ENCODE measurements at regions not wholly inside any gene's neighbourhood (a gene's known extent, or its start where the extent isn't known, plus 50 kb on each side); places are given as distances from the start of the nearest gene placed in this dataset.

DNA sequence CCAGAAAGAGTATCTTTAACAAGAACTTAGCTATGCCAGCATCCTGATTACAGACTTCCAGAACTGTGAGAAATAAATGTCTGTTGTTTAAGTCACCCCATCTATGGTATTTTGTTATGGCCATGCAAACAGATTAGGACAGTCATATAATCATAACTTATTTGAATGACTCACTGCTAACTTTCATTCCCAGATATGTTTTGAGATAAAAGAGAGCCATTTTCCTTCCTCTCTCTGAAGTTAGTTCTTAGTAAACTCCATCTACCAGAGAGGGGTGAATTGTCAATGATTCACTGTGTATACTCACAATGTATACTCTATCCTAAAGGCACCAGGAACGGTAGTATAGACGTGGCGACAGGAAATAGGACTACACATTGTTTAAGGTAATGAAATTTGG, 179.4 kb upstream of the DPH6 start:
- TF ChIP-seq, protein P1, sequence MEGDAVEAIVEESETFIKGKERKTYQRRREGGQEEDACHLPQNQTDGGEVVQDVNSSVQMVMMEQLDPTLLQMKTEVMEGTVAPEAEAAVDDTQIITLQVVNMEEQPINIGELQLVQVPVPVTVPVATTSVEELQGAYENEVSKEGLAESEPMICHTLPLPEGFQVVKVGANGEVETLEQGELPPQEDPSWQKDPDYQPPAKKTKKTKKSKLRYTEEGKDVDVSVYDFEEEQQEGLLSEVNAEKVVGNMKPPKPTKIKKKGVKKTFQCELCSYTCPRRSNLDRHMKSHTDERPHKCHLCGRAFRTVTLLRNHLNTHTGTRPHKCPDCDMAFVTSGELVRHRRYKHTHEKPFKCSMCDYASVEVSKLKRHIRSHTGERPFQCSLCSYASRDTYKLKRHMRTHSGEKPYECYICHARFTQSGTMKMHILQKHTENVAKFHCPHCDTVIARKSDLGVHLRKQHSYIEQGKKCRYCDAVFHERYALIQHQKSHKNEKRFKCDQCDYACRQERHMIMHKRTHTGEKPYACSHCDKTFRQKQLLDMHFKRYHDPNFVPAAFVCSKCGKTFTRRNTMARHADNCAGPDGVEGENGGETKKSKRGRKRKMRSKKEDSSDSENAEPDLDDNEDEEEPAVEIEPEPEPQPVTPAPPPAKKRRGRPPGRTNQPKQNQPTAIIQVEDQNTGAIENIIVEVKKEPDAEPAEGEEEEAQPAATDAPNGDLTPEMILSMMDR (IDR thresholded peaks at IDR 0.05), result no peak
- TF ChIP-seq POLR2A (IDR thresholded peaks at IDR 0.05), result no peak

Measured in lower leg skin (tissue), 3 donors.